ENCODE measurements at regions not wholly inside any gene's neighbourhood (a gene's known extent, or its start where the extent isn't known, plus 50 kb on each side); places are given as distances from the start of the nearest gene placed in this dataset.

- Histone ChIP-seq H4K20me1 (replicated peaks; ENCODE audit: insufficient read depth) (no peaks in the 10 kb centered on the region), H2AFZ (no peak overlapping the region), H3K4me1 (ENCODE audit: insufficient read depth) (no peaks in the 10 kb centered on the region), H3K79me2 (replicated peaks; ENCODE audit: insufficient read depth) (no peaks in the 10 kb centered on the region), H3K9me2 (ENCODE audit: insufficient read depth) (peaks cover 13% of the 10 kb centered on the region), H3F3A (replicated peaks; ENCODE audit: low read depth) (no peaks in the 10 kb centered on the region), H3K4me2 (no peak overlapping the region), H3K4me3 (no peak overlapping the region), H3K36me3 (ENCODE audit: insufficient read depth) (no peaks in the 10 kb centered on the region), H3K27me3 (ENCODE audit: insufficient read depth) (no peaks in the 10 kb centered on the region), H3K27ac (ENCODE audit: low read depth) (no peak overlapping the region)
- no peak for ATAC-seq
- no peak overlapping the region for H3K27ac Mint-ChIP-seq
- H3K9me3 Mint-ChIP-seq = peaks cover 19% of the 10 kb centered on the region
- H3K4me1 Mint-ChIP-seq = peaks cover 2% of the 10 kb centered on the region
- H3K36me3 Mint-ChIP-seq (ENCODE audit: low read depth) = peaks cover 4% of the 10 kb centered on the region
- TF ChIP-seq CREB1 (CRISPR knock-in tag; IDR thresholded peaks at IDR 0.05; ENCODE audit: low read depth) (no peak), JUNB (IDR thresholded peaks at IDR 0.05; ENCODE audit: unreplicated experiment) (no peak), STAT1 (IDR thresholded peaks at IDR 0.05; ENCODE audit: unreplicated experiment) (no peak), CTCF (conservative IDR thresholded peaks at IDR 0.05; ENCODE audit: low read depth in 2 of 2) (no peak), ETS1 (IDR thresholded peaks at IDR 0.05) (no peak), ZNF114 (CRISPR knock-in tag; IDR thresholded peaks at IDR 0.05) (no peak), EZH2 (IDR thresholded peaks at IDR 0.05; ENCODE audit: low read depth, unreplicated experiment) (no peak), NANOG (IDR thresholded peaks at IDR 0.05; ENCODE audit: borderline replicate concordance) (no peak), REST (IDR thresholded peaks at IDR 0.05; ENCODE audit: unreplicated experiment) (no peak), EZH2phosphoT487 (IDR thresholded peaks at IDR 0.05; ENCODE audit: unreplicated experiment) (no peak), ZNF331 (CRISPR knock-in tag; IDR thresholded peaks at IDR 0.05; ENCODE audit: low read depth) (no peak), ZNF462 (CRISPR knock-in tag; IDR thresholded peaks at IDR 0.05) (no peak), POLR2AphosphoS5 (IDR thresholded peaks at IDR 0.05; ENCODE audit: low read depth) (no peak)
- H3K27me3 Mint-ChIP-seq (ENCODE audit: insufficient read depth, low read depth, poor library complexity) = peaks cover 2% of the 10 kb centered on the region
- no peak overlapping the region for H3K4me3 Mint-ChIP-seq
- no peak for DNase-seq (ENCODE audit: low spot score)
Measured at GRCh38 chr18:47654988-47655387, 275.5 kb downstream of the SMAD2 start.
